ENCODE measurements at regions not wholly inside any gene's neighbourhood (a gene's known extent, or its start where the extent isn't known, plus 50 kb on each side); places are given as distances from the start of the nearest gene placed in this dataset.
A peak's percentile ranks its signal among the peaks of the same experiment; 100 is the strongest.

DNA sequence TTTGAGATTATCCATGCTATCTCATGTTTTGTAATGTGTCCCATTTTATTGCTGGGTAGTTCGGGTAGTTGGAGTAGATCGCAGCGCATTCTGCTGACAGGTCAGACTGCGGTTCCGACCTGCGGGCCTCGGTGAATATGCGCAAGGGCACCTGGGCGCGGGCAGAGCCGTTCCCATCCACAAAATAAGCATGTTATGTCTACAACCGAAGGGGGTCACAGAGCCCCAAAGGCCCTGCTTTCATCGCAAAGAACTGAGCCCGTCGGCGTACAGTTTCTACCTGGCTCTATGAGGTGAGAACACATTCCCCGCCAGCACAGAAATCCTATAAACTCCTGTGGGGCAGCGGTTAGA lies 88.4 kb downstream of the PRKAB2 start (continued):
- TF ChIP-seq ASH1L (IDR thresholded peaks at IDR 0.05; ENCODE audit: borderline replicate concordance, low read depth, partially characterized antibody), result no peak
- no peak for TF ChIP-seq SREBF2 (CRISPR knock-in tag; IDR thresholded peaks at IDR 0.05)
- TF ChIP-seq RBM22 (IDR thresholded peaks at IDR 0.05; ENCODE audit: low read depth, low read length, poor library complexity, severe bottlenecking), result peak; percentile 5
- no peak for TF ChIP-seq TBL1XR1 (IDR thresholded peaks at IDR 0.05; ENCODE audit: low read length in 2 of 2)
- no peak for TF ChIP-seq TARDBP (IDR thresholded peaks at IDR 0.05)
- no peak for TF ChIP-seq POLR2AphosphoS5 (IDR thresholded peaks at IDR 0.05; ENCODE audit: control insufficient read depth, insufficient read depth, low read depth, low read length)
- no peak for TF ChIP-seq CBFA2T2 (conservative IDR thresholded peaks at IDR 0.05)
- TF ChIP-seq TGIF2 (CRISPR knock-in tag; IDR thresholded peaks at IDR 0.05), result peak; percentile 4; the same call in 1 of the 2 replicates
- no peak for TF ChIP-seq XRCC3 (IDR thresholded peaks at IDR 0.05)
- TF ChIP-seq ZFP91 (CRISPR knock-in tag; IDR thresholded peaks at IDR 0.05), result no peak
- no peak for TF ChIP-seq KDM4B (IDR thresholded peaks at IDR 0.05; ENCODE audit: borderline replicate concordance in 2 of 2, low read depth in 1 of 2)
- TF ChIP-seq HDGF (IDR thresholded peaks at IDR 0.05), result no peak
- no peak for TF ChIP-seq TSC22D4 (tag; IDR thresholded peaks at IDR 0.05)
- TF ChIP-seq, protein P1, sequence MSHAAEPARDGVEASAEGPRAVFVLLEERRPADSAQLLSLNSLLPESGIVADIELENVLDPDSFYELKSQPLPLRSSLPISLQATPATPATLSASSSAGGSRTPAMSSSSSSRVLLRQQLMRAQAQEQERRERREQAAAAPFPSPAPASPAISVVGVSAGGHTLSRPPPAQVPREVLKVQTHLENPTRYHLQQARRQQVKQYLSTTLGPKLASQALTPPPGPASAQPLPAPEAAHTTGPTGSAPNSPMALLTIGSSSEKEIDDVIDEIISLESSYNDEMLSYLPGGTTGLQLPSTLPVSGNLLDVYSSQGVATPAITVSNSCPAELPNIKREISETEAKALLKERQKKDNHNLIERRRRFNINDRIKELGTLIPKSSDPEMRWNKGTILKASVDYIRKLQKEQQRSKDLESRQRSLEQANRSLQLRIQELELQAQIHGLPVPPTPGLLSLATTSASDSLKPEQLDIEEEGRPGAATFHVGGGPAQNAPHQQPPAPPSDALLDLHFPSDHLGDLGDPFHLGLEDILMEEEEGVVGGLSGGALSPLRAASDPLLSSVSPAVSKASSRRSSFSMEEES (CRISPR knock-in tag; IDR thresholded peaks at IDR 0.05), result no peak
- TF ChIP-seq, protein P2, sequence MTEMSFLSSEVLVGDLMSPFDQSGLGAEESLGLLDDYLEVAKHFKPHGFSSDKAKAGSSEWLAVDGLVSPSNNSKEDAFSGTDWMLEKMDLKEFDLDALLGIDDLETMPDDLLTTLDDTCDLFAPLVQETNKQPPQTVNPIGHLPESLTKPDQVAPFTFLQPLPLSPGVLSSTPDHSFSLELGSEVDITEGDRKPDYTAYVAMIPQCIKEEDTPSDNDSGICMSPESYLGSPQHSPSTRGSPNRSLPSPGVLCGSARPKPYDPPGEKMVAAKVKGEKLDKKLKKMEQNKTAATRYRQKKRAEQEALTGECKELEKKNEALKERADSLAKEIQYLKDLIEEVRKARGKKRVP (CRISPR knock-in tag; IDR thresholded peaks at IDR 0.05), result no peak

Measured in K562 (cell line).